Epithelial cell of esophagus (primary cell): ENCODE measurements at regions not wholly inside any gene's neighbourhood (a gene's known extent, or its start where the extent isn't known, plus 50 kb on each side); places are given as distances from the start of the nearest gene placed in this dataset.

ENCODE experiments used
- DNase-seq: peaks from one replicate; pipeline ENCODE4 v3.0.0; 2010; ENCODE audit warnings: low read depth
- H3K4me3 ChIP-seq: 2 replicates; pipeline ENCODE4 v1.5.1; 2011; ENCODE audit warnings: mild to moderate bottlenecking, low read length, control low read depth
- TF ChIP-seq, protein P1 (sequence below): IDR thresholded peaks from 2 replicates; pipeline ENCODE4 v1.5.1; 2011; ENCODE audit warnings: low read depth, mild to moderate bottlenecking, low read length, control low read depth, inconsistent platforms; ENCODE audit not compliant: insufficient read depth; ENCODE audit errors: missing control alignments

DNA sequence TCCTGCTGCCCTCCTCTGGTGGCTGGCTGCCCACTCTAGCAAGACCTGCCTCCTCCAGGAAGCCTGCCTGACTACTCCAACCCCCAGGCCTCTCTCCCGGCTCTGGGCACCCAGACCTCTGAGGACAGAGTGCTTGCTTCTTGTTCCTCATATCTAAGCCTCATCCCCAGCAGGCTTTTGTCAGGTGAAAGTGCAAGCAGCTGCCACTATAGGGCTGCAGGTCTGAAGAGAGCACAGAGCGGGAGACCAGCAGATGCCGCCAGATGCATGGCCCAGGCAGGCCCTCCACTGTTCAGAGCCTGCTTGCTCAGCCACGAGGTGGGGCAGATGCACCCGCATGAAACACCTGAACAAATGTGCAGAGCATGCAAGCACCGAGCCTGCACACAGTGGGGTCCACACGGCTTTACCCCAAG, 73.0 kb downstream of the SERPINA3 start:
- no peak overlapping the region for H3K4me3 ChIP-seq
- TF ChIP-seq, protein P1, sequence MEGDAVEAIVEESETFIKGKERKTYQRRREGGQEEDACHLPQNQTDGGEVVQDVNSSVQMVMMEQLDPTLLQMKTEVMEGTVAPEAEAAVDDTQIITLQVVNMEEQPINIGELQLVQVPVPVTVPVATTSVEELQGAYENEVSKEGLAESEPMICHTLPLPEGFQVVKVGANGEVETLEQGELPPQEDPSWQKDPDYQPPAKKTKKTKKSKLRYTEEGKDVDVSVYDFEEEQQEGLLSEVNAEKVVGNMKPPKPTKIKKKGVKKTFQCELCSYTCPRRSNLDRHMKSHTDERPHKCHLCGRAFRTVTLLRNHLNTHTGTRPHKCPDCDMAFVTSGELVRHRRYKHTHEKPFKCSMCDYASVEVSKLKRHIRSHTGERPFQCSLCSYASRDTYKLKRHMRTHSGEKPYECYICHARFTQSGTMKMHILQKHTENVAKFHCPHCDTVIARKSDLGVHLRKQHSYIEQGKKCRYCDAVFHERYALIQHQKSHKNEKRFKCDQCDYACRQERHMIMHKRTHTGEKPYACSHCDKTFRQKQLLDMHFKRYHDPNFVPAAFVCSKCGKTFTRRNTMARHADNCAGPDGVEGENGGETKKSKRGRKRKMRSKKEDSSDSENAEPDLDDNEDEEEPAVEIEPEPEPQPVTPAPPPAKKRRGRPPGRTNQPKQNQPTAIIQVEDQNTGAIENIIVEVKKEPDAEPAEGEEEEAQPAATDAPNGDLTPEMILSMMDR, result no peak
- DNase-seq, result no peak

DNA sequence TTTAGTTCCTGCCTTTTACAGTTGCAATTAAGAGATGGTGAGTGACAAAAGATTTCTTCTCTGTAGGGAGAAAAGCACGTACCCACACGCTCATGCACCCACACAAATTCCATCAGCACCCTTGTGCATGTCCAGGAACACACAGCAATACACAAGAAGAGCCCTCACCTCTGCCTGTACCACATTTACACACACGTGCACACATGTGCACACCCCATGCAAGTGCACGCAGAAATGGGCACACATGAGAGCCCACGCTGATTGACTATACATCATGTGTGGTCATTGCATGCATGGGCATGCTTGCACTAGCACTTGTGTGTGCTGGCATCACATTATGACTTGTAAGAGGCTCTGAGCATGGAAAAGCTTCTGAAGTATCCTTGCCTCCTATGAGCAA, 70.5 kb downstream of the SERPINA3 start:
- TF ChIP-seq, protein P1, result no peak
- H3K4me3 ChIP-seq, result no peak overlapping the region
- DNase-seq, result no peak

DNA sequence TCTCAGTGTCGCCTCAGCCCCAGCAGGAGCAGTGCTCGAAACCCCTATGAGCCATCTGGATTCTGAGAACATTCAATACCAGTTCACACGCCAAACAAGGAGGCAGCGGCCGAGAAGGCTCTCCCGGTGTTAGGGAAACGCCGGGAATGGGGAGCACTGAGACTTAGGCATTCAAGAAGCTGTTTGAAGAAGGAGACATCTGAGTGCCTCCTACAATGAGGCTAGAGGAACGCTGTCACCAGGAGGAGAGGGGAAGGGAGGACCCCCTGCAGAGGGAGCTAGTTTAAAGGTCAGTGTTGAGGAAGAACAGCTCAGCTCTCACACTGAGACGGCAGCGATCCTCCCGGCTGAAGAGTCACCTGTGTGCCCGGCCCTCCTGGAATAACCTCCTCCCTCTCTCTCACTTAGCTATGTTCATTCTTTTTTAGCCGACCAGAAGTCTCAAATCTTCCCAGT, 69.9 kb downstream of the SERPINA3 start:
- DNase-seq, result no peak
- TF ChIP-seq, protein P1, result no peak
- no peak overlapping the region for H3K4me3 ChIP-seq

DNA sequence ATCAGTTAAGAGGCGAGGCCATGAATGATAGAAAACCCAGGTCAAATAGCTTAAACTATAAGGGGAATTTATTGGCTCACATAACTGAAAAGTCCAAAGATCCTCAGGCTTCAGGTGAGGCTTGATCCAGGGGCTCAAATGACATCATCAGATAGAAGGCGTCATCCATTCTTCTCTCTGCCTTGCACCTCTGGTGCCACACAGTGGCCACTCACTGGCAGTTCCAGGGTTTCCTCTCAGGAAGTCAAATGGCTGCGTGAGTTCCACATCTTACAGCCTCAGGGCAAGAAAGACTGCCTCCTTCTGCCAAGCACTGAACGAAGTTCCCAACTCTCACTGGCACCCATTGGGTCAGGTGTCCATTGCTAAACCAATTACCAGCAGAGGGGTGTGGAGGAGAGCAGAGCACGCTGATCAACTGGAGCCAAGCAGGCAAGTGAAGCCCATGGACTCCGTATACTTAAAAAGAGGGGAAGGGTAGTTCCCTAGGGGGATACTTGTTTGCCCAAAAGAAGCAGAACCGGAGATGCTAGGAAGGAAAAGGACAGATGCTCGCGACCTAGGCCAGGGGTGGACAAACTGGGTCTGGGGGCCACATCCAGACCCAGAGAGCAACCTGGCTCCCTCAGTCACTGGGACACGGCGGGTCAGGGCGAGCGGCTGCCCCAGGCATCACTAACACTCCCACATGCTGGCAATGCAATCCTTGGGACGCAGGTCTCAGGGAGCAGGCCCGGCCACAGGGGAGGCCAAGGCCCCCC, 69.3 kb downstream of the SERPINA3 start:
- TF ChIP-seq, protein P1, result peak; percentile 41
- no peak overlapping the region for H3K4me3 ChIP-seq
- peak; percentile 28 for DNase-seq

DNA sequence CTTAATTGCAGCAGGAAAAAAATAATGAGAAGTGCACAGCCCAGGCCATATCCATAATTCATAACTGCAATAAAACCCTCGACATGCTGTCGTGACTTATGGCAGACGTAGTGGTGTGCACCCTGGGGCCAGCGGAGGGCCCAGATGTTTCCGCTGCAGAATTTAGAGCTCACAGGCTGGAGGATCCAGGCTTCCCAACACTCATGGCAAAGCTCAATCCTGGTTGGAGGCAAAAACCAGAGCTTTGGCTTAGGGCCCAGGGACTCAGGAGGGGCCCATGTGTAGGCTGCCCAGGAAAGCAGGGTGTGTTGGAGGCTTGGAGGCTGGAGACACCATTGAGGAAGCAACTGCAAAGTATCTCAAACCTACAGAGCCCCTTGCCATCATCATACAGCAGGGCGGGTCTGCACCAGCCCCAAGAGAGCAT, 68.7 kb downstream of the SERPINA3 start:
- TF ChIP-seq, protein P1, result no peak
- no peak overlapping the region for H3K4me3 ChIP-seq
- no peak for DNase-seq

DNA sequence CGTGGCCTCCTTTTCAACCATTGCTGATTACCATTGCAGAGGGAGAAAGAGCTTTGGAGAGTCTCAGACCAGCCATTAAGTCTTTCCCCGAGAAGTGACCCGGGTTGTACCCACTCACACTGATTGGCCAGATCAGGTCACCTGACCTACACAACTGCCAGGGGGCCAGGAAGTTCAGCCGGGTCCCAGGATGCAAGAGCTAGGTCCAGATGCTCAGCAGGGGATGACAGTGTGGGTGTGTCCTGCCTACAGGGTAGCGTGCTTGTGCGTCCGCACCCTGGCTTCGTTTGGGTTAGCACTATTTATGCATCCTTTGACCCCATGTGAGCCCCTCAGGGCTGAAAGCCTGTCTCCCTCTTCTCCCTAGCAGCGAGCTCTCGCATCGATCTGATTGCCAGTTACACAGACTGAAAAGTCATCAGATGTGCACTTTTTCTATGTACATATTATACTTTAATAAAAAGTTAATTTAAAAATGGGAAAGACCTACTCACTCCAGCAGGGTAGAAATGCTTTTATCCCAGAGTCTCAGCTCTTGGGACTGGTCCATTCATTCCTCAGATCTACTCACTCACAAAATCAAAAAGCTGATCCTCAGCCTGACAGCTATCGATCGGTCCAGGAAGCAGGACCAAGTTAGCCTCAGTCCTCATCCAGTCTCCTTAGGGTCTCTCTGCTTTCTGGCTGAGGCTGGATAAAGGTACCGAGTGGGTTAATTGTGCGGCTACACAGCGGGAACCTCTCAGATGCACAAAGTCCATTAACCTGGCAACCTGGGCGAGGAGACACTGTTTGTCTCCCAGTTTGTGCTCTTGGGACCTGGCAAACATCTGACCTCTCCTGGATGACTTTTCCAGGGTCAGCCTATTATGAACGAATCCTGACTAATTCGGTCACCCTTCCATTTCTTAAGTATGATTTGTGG, 68.0 kb downstream of the SERPINA3 start:
- no peak overlapping the region for H3K4me3 ChIP-seq
- no peak for DNase-seq
- TF ChIP-seq, protein P1, result no peak
